Large intestine (tissue), 3 donors: ENCODE measurements at regions not wholly inside any gene's neighbourhood (a gene's known extent, or its start where the extent isn't known, plus 50 kb on each side); places are given as distances from the start of the nearest gene placed in this dataset.

Experiments
- DNase-seq, 2 donors: peaks; one replicate each; pipeline versions ENCODE4 v3.0.0 to v3.0.0-alpha.2; 2013
- H3K27ac ChIP-seq: one replicate; pipeline ENCODE4 v1.5.1; 2013; ENCODE audit warnings: low read length
- H3K27me3 ChIP-seq: 2 replicates; pipeline ENCODE4 v1.6.1; 2013; ENCODE audit warnings: low read length; ENCODE audit not compliant: control insufficient read depth, insufficient read depth
- H3K36me3 ChIP-seq: 2 replicates; pipeline ENCODE4 v1.6.1; 2013; ENCODE audit warnings: low read length; ENCODE audit not compliant: control insufficient read depth, insufficient read depth
- H3K4me1 ChIP-seq: one replicate; pipeline ENCODE4 v1.6.1; 2013; ENCODE audit warnings: low read length; ENCODE audit not compliant: control insufficient read depth, insufficient read depth
- H3K4me3 ChIP-seq: one replicate; pipeline ENCODE4 v1.5.1; 2013; ENCODE audit warnings: low read length
- H3K9me3 ChIP-seq: one replicate; pipeline ENCODE4 v1.6.1; 2013; ENCODE audit warnings: mild to moderate bottlenecking, low read depth, low read length, moderate library complexity; ENCODE audit not compliant: control insufficient read depth
- WGBS: methylation state at CpG from one replicate; pipeline ENCODE4 v1.1.5; 2013; ENCODE audit warnings: low lambda C conversion rate; ENCODE audit not compliant: insufficient coverage; 5-methylcytosine and 5-hydroxymethylcytosine counted together

GRCh38 chr10:9069136-9069535 lies 1014.6 kb downstream of the GATA3 start:
- no peak overlapping the region for H3K27ac ChIP-seq
- H3K9me3 ChIP-seq = no peaks in the 10 kb centered on the region
- no peaks in the 10 kb centered on the region for H3K36me3 ChIP-seq
- no peak for DNase-seq
- no peaks in the 10 kb centered on the region for H3K27me3 ChIP-seq
- H3K4me1 ChIP-seq = no peaks in the 10 kb centered on the region
- 100% methylated on average over 3 of the region's 4 CpGs for WGBS
- no peak overlapping the region for H3K4me3 ChIP-seq

GRCh38 chr10:9075420-9075819 lies 1020.9 kb downstream of the GATA3 start:
- H3K4me3 ChIP-seq = no peak overlapping the region
- no peaks in the 10 kb centered on the region for H3K9me3 ChIP-seq
- no peak for DNase-seq
- H3K27me3 ChIP-seq = no peaks in the 10 kb centered on the region
- no peaks in the 10 kb centered on the region for H3K4me1 ChIP-seq
- H3K36me3 ChIP-seq = no peaks in the 10 kb centered on the region
- H3K27ac ChIP-seq = no peak overlapping the region
- WGBS = 100% methylated on average over 1 of the region's 1 CpG

GRCh38 chr10:9076066-9076465 lies 1021.6 kb downstream of the GATA3 start:
- Histone ChIP-seq H3K4me1 (no peaks in the 10 kb centered on the region), H3K36me3 (no peaks in the 10 kb centered on the region), H3K4me3 (no peak overlapping the region), H3K27ac (no peak overlapping the region), H3K27me3 (no peaks in the 10 kb centered on the region), H3K9me3 (no peaks in the 10 kb centered on the region)
- DNase-seq = no peak
- WGBS = no CpG with 5 or more reads among the region's 2 CpGs

GRCh38 chr10:9081253-9081652 lies 1026.8 kb downstream of the GATA3 start:
- DNase-seq = no peak
- Histone ChIP-seq H3K4me1 (no peaks in the 10 kb centered on the region), H3K27me3 (no peaks in the 10 kb centered on the region), H3K36me3 (no peaks in the 10 kb centered on the region), H3K9me3 (no peaks in the 10 kb centered on the region), H3K4me3 (no peak overlapping the region), H3K27ac (no peak overlapping the region)
- no CpG with 5 or more reads among the region's 2 CpGs for WGBS

GRCh38 chr10:9081961-9082360 lies 1027.5 kb downstream of the GATA3 start:
- no peak for DNase-seq
- Histone ChIP-seq H3K36me3 (no peaks in the 10 kb centered on the region), H3K4me3 (no peak overlapping the region), H3K9me3 (no peaks in the 10 kb centered on the region), H3K27ac (no peak overlapping the region), H3K4me1 (no peaks in the 10 kb centered on the region), H3K27me3 (no peaks in the 10 kb centered on the region)
- no CpG with 5 or more reads among the region's 2 CpGs for WGBS

- Histone ChIP-seq H3K36me3 (no peaks in the 10 kb centered on the region), H3K4me3 (no peak overlapping the region), H3K4me1 (no peaks in the 10 kb centered on the region), H3K27ac (no peak overlapping the region), H3K27me3 (no peaks in the 10 kb centered on the region), H3K9me3 (no peaks in the 10 kb centered on the region)
- DNase-seq = no peak
- no CpG with 5 or more reads among the region's 3 CpGs for WGBS
These were observed 1037.1 kb downstream of the GATA3 start for GRCh38 chr10:9091530-9092093.

GRCh38 chr10:9096288-9096687 lies 1041.8 kb downstream of the GATA3 start:
- H3K27me3 ChIP-seq = no peaks in the 10 kb centered on the region
- no peak for DNase-seq
- no peaks in the 10 kb centered on the region for H3K9me3 ChIP-seq
- no peak overlapping the region for H3K4me3 ChIP-seq
- H3K4me1 ChIP-seq = no peaks in the 10 kb centered on the region
- H3K27ac ChIP-seq = no peak overlapping the region
- no peaks in the 10 kb centered on the region for H3K36me3 ChIP-seq
- 80% methylated on average over 1 of the region's 4 CpGs for WGBS

GRCh38 chr10:9097206-9097990 lies 1042.9 kb downstream of the GATA3 start:
- Histone ChIP-seq H3K4me3 (no peak overlapping the region), H3K27me3 (no peaks in the 10 kb centered on the region), H3K4me1 (no peaks in the 10 kb centered on the region), H3K36me3 (no peaks in the 10 kb centered on the region), H3K9me3 (no peaks in the 10 kb centered on the region), H3K27ac (no peak overlapping the region)
- DNase-seq = no peak
- WGBS = no CpG with 5 or more reads among the region's 2 CpGs

- no peak for DNase-seq
- H3K4me3 ChIP-seq = no peak overlapping the region
- H3K9me3 ChIP-seq = no peaks in the 10 kb centered on the region
- no peaks in the 10 kb centered on the region for H3K4me1 ChIP-seq
- H3K27me3 ChIP-seq = no peaks in the 10 kb centered on the region
- WGBS = no CpG with 5 or more reads among the region's 4 CpGs
- H3K36me3 ChIP-seq = no peaks in the 10 kb centered on the region
- no peak overlapping the region for H3K27ac ChIP-seq
These were observed 1043.5 kb downstream of the GATA3 start for GRCh38 chr10:9097991-9098306.

- H3K36me3 ChIP-seq = no peaks in the 10 kb centered on the region
- H3K9me3 ChIP-seq = no peaks in the 10 kb centered on the region
- H3K4me1 ChIP-seq = no peaks in the 10 kb centered on the region
- H3K4me3 ChIP-seq = no peak overlapping the region
- no peak overlapping the region for H3K27ac ChIP-seq
- H3K27me3 ChIP-seq = no peaks in the 10 kb centered on the region
- DNase-seq = no peak
- no CpG with 5 or more reads among the region's 4 CpGs for WGBS
These were observed 1047.5 kb downstream of the GATA3 start for GRCh38 chr10:9102026-9102425.

- Histone ChIP-seq H3K9me3 (no peaks in the 10 kb centered on the region), H3K27ac (no peak overlapping the region), H3K4me3 (no peak overlapping the region), H3K27me3 (no peaks in the 10 kb centered on the region), H3K36me3 (no peaks in the 10 kb centered on the region), H3K4me1 (no peaks in the 10 kb centered on the region)
- no CpG with 5 or more reads among the region's 4 CpGs for WGBS
- DNase-seq = no peak
These were observed 1048.8 kb downstream of the GATA3 start for GRCh38 chr10:9103301-9103700.
